GM21619 (cell line): ENCODE measurements at regions not wholly inside any gene's neighbourhood (a gene's known extent, or its start where the extent isn't known, plus 50 kb on each side); places are given as distances from the start of the nearest gene placed in this dataset.

Experiments
- ATAC-seq: cut with Tn5 transposase; IDR thresholded peaks from one replicate; pipeline ENCODE4 v1.9.1; 2021; ENCODE audit not compliant: unreplicated experiment

GRCh38 chr1:201742955-201743805 lies 85.8 kb upstream of the IPO9 start:
- ATAC-seq: no peak

- no peak for ATAC-seq
These were observed 83.9 kb upstream of the IPO9 start for GRCh38 chr1:201745023-201745422.

DNA sequence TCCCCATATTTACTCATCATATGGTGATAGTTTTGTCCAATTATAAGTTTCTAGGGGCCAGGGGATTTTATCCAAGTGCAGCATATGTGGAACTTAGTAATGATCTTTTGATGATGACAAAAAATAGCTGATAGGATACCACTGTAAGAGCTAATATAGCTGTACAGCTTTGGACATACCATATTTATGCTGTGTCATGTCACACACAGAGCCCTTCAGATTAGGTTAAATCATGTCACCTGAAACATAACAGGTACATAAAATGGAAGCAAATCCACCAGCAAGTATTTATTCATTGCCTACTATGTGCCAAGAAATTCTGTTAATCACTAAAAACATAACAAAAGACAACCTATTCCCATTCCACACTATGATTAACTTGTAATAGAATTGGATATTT lies 82.8 kb upstream of the IPO9 start:
- no peak for ATAC-seq

GRCh38 chr1:201747261-201747660 lies 81.7 kb upstream of the IPO9 start:
- no peak for ATAC-seq

DNA sequence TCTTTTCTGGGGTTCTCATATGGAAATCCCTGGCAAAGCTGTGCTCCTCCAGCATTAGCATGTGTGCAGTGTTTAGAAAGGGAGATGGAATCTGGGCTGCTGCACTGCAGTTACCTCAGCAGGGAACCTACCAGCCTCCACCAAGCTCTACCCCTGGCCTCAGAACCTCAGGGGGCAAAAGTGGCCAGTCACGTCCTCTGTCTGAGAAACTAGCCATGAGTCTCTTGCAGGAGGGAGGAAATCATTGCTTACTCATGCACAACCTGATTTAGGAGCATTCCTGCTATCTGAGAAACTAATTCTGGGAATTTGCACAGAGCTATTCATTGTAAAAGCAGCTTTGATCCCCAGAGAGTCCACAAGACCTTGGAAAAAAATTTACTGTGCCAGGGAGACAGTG lies 80.6 kb upstream of the IPO9 start:
- no peak for ATAC-seq

DNA sequence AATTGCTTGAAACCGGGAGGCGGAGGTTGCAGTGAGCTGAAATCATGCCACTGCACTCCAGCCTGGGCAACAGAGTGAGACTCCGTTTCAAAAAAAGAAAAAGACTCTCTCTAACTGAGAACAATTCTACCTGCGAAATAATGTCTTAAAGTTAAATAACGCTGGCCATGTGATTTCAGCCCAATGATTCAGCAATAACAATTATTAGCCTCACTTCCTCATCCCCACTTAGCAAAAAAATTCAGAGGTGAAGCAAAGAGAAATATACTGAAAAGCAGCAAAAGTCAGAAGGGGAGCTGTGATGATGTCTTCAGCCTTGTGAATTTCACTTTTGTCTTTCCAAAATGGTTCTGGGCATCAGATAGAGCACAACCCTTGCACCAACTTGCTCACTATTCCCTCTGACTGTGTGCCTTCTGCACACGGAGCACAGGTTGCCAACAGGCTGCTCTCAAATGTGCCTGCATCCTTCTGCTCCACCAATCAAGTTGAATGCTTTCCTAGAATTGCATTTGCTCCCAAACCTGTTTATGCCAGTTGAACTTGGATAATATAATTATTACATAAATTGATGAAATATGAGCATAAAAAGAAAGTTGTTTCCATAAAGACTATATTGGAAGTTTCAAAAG lies 79.8 kb upstream of the IPO9 start:
- no peak for ATAC-seq

GRCh38 chr1:201750120-201750519 lies 78.8 kb upstream of the IPO9 start:
- ATAC-seq: no peak

- ATAC-seq: no peak
These were observed 78.0 kb upstream of the IPO9 start for GRCh38 chr1:201750934-201751333.

GRCh38 chr1:201751872-201752271 lies 77.1 kb upstream of the IPO9 start:
- ATAC-seq: no peak

DNA sequence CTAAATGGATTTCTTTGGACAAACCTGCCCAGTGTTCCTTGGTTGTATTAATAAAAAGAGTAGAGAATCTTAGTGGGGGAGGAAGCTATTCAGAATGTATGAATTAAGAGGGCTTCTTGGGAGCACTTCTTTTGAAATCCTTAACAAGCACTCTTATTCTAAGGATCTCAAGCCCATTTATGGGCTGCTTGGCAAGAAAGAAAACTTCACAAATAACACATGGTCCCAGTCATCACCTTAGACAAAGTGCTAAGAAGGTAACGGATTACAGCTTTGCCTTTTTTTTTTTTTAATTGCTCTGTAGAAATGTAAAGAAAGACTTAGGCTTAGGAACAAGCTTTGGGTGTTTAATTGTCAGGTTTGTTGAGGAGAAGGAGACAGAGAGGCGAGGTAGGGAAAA lies 76.6 kb upstream of the IPO9 start:
- no peak for ATAC-seq

GRCh38 chr1:201753492-201753891 lies 75.5 kb upstream of the IPO9 start:
- ATAC-seq: no peak

- no peak for ATAC-seq
These were observed 74.6 kb upstream of the IPO9 start for GRCh38 chr1:201754353-201754752.

GRCh38 chr1:201755200-201755599 lies 73.8 kb upstream of the IPO9 start:
- no peak for ATAC-seq

- ATAC-seq: no peak
These were observed 72.6 kb upstream of the IPO9 start for GRCh38 chr1:201756406-201756805.

- no peak for ATAC-seq
These were observed 70.4 kb upstream of the IPO9 start for GRCh38 chr1:201758499-201759050.

- no peak for ATAC-seq
These were observed 69.7 kb upstream of the IPO9 start for GRCh38 chr1:201759194-201759815.

GRCh38 chr1:201760516-201760915 lies 68.4 kb upstream of the IPO9 start:
- no peak for ATAC-seq

GRCh38 chr1:201761178-201761577 lies 67.8 kb upstream of the IPO9 start:
- ATAC-seq: no peak

GRCh38 chr1:201761871-201762270 lies 67.1 kb upstream of the IPO9 start:
- no peak for ATAC-seq

GRCh38 chr1:201762381-201762780 lies 66.6 kb upstream of the IPO9 start:
- no peak for ATAC-seq

GRCh38 chr1:201763455-201764140 lies 65.4 kb upstream of the IPO9 start:
- no peak for ATAC-seq
